HepG2 (cell line): ENCODE measurements at regions not wholly inside any gene's neighbourhood (a gene's known extent, or its start where the extent isn't known, plus 50 kb on each side); places are given as distances from the start of the nearest gene placed in this dataset.

Source experiments
- ATAC-seq: fragments of 200-7000 bp; cut with Tn5 transposase; 3 replicates; pipeline ENCODE4 v1.9.1; 2020; ENCODE audit warnings: mild to moderate bottlenecking, moderate library complexity
- BruUV-seq: library from RNA; stranded (reverse); fragments of 400-500 nt; replicated peaks from 2 replicates; lab custom pipeline; 2021; lab: Mats Ljungman, UMichigan
- CTCF ChIA-PET: fragments of 300-600 bp; formaldehyde crosslinking; extraction: SDS; loops from one replicate; lab custom pipeline; 2021; ENCODE audit warnings: low total read pairs, inconsistent platforms, low intra/inter-chr PET ratio; lab: Yijun Ruan, JAX
- POLR2A ChIA-PET: fragments of 350-600 bp; sonication (Branson Sonifier 250); formaldehyde crosslinking; loops from one replicate; lab custom pipeline; 2020; ENCODE audit warnings: antibody characterized with exemption, inconsistent platforms; lab: Yijun Ruan, JAX
- DNase-seq: peaks from one replicate; pipeline ENCODE4 v3.0.0-alpha.2; 2015; ENCODE audit warnings: low spot score
- FAIRE-seq: peaks from 3 replicates; lab custom pipeline; 2011; peaks lifted over from hg19 to GRCh38; lab: Jason Lieb, UNC
- H2AFZ ChIP-seq: one replicate; pipeline ENCODE4 v1.6.1; 2011; ENCODE audit warnings: low read length, inconsistent platforms
- H3K27ac ChIP-seq: fragments of 300-600 bp; 3 replicates; pipeline ENCODE4 v1.8.0; 2011; ENCODE audit warnings: mixed run types, mild to moderate bottlenecking, mixed read lengths, low read length, inconsistent platforms; ENCODE audit not compliant: insufficient read depth; ENCODE audit errors: extremely low read length
- H3K27me3 ChIP-seq, 2 experiments: fragments of 200-600 bp in 1 of 2; 2 replicates in 1 of 2; 3 replicates in 1 of 2; pipeline versions ENCODE4 v1.6.0 to v1.8.0; 2011; ENCODE audit warnings: low read length in 2 of 2, mild to moderate bottlenecking in 2 of 2, moderate library complexity in 2 of 2, inconsistent platforms in 1 of 2; ENCODE audit not compliant: insufficient read depth in 2 of 2, control insufficient read depth in 1 of 2
- H3K36me3 ChIP-seq, 2 experiments: fragments of 200-600 bp in 1 of 2; replicated peaks in 1 of 2; 2 replicates in 1 of 2; 3 replicates in 1 of 2; pipeline versions ENCODE4 v1.5.1 to v1.8.0; 2011; ENCODE audit warnings: low read length in 2 of 2, inconsistent platforms in 1 of 2; ENCODE audit not compliant: insufficient read depth in 2 of 2, control insufficient read depth in 1 of 2
- H3K4me1 ChIP-seq: 2 replicates; pipeline ENCODE4 v1.5.1; 2012; ENCODE audit warnings: low read length, inconsistent platforms; ENCODE audit not compliant: insufficient read depth
- H3K4me2 ChIP-seq: 2 replicates; pipeline ENCODE4 v1.6.0; 2011; ENCODE audit warnings: low read depth, low read length, inconsistent platforms
- H3K4me3 ChIP-seq, 3 experiments: fragments of 200-600 bp in 1 of 3; sonication (generic), shearing (Covaris generic) in 1 of 3; replicated peaks in 1 of 3; 2 replicates each; pipeline ENCODE4 v1.5.1; 2011 to 2016; ENCODE audit warnings: low read length in 3 of 3, inconsistent platforms in 2 of 3, low read depth in 2 of 3, mild to moderate bottlenecking in 2 of 3, control low read depth in 1 of 3, mixed read lengths in 1 of 3; ENCODE audit not compliant: insufficient read depth in 1 of 3
- H3K79me2 ChIP-seq: one replicate; pipeline ENCODE4 v1.6.1; 2011; ENCODE audit warnings: low read length, inconsistent platforms; ENCODE audit not compliant: insufficient read depth
- H3K9ac ChIP-seq: 2 replicates; pipeline ENCODE4 v1.6.0; 2011; ENCODE audit warnings: mild to moderate bottlenecking, low read depth, low read length, inconsistent platforms; ENCODE audit not compliant: insufficient read depth
- H3K9me3 ChIP-seq: 2 replicates; pipeline ENCODE4 v1.5.1; 2012; ENCODE audit warnings: mild to moderate bottlenecking, low read length
- H4K20me1 ChIP-seq: 2 replicates; pipeline ENCODE4 v1.6.0; 2011; ENCODE audit warnings: inconsistent platforms, mild to moderate bottlenecking, low read length, moderate library complexity; ENCODE audit not compliant: insufficient read depth
- ARID3A ChIP-seq: IDR thresholded peaks from 2 replicates; pipeline ENCODE4 v1.6.1; 2012; ENCODE audit warnings: low read depth, low read length, improper control_type of control experiment
- GFI1 ChIP-seq: sonication (generic); formaldehyde crosslinking; IDR thresholded peaks from 2 replicates; pipeline ENCODE4 v1.5.0; 2020; ENCODE audit warnings: missing genetic modification reagents, mild to moderate bottlenecking, borderline replicate concordance
- MIER2 ChIP-seq: IDR thresholded peaks from 2 replicates; pipeline ENCODE4 v1.6.1; 2016; ENCODE audit warnings: missing biosample characterization, missing genetic modification reagents
- ZBTB10 ChIP-seq: sonication (generic); formaldehyde crosslinking; IDR thresholded peaks from 2 replicates; pipeline ENCODE4 v1.4.0; 2020; ENCODE audit warnings: missing genetic modification reagents, borderline replicate concordance
- ZNF672 ChIP-seq: sonication (generic); formaldehyde crosslinking; IDR thresholded peaks from 2 replicates; pipeline ENCODE4 v1.8.1; 2022; ENCODE audit warnings: missing genetic modification reagents
- ZNF841 ChIP-seq: sonication (generic); formaldehyde crosslinking; IDR thresholded peaks from 2 replicates; pipeline ENCODE4 v1.8.1; 2023; ENCODE audit warnings: missing genetic modification reagents, borderline replicate concordance
- WGBS: methylation state at CpG from one replicate; pipeline ENCODE4 v1.1.6; 2017; ENCODE audit warnings: low lambda C conversion rate; 5-methylcytosine and 5-hydroxymethylcytosine counted together
- in situ Hi-C: cut with HindIII; loops from 2 replicates; pipeline ENCODE4 v1.10.0; 2017; ENCODE audit warnings: low pct_unique_long_range_greater_than_20kb; ENCODE audit not compliant: extremely low pct_ligation_motif_present
- intact Hi-C: fragments of 100-400 bp; cut with micrococcal nuclease; formaldehyde crosslinking; loops from one replicate; pipeline ENCODE4 v1.10.0; 2022; ENCODE audit not compliant: unreplicated experiment

- no TSS peak for BruUV-seq
- no peaks in the 10 kb centered on the region for H3K9me3 ChIP-seq
- no peaks in the 10 kb centered on the region for H3K36me3 ChIP-seq
- no peaks in the 10 kb centered on the region for H4K20me1 ChIP-seq
- no peak overlapping the region for H3K4me3 ChIP-seq
- H3K4me2 ChIP-seq: no peak overlapping the region
- ATAC-seq: no peak
- H3K27me3 ChIP-seq: no peaks in the 10 kb centered on the region
- H2AFZ ChIP-seq: no peak overlapping the region
- TF ChIP-seq ARID3A: no peak
- no peak for TF ChIP-seq ZNF841 (CRISPR knock-in tag)
- TF ChIP-seq MIER2 (CRISPR knock-in tag): no peak
- no peak for TF ChIP-seq ZBTB10 (CRISPR knock-in tag)
- TF ChIP-seq GFI1 (CRISPR knock-in tag): no peak
- no peak for TF ChIP-seq ZNF672 (CRISPR knock-in tag)
- no peaks in the 10 kb centered on the region for H3K79me2 ChIP-seq
- CTCF ChIA-PET: no interaction called here
- WGBS: 22% methylated on average over 6 of the region's 7 CpGs
- H3K4me1 ChIP-seq: no peaks in the 10 kb centered on the region
- DNase-seq: no peak
- in situ Hi-C loops: no loop called here
- H3K9ac ChIP-seq: no peak overlapping the region
- no peak overlapping the region for H3K27ac ChIP-seq
- intact Hi-C loops: no loop called here
- POLR2A ChIA-PET: no interaction called here
- no peak for FAIRE-seq
These were observed 399.1 kb downstream of the GATA3 start for GRCh38 chr10:8453587-8453986.
